A673 (cell line): ENCODE measurements at regions not wholly inside any gene's neighbourhood (a gene's known extent, or its start where the extent isn't known, plus 50 kb on each side); places are given as distances from the start of the nearest gene placed in this dataset.
"Not testable (repeated sequence)": the region's sequence is repeated elsewhere in the genome, so short reads cannot be mapped to it uniquely, and the experiment has no call there.

Source experiments
- BruUV-seq: library from RNA; stranded (reverse); fragments of 400-500 nt; replicated peaks from 2 replicates; lab custom pipeline; 2021; lab: Mats Ljungman, UMichigan
- CTCF ChIA-PET: fragments of 300-600 bp; sonication (Branson Sonifier 250); formaldehyde crosslinking; loops from one replicate; lab custom pipeline; 2022; ENCODE audit warnings: antibody characterized with exemption; lab: Charles Lee
- POLR2A ChIA-PET: fragments of 300-600 bp; sonication (Branson Sonifier 250); formaldehyde crosslinking; loops from one replicate; lab custom pipeline; 2022; ENCODE audit warnings: antibody characterized with exemption; ENCODE audit not compliant: low non-redundant PET; lab: Charles Lee
- DNase-seq: peaks from one replicate; pipeline ENCODE4 v3.0.0-alpha.2; 2015; ENCODE audit warnings: low spot score
- H3K27ac ChIP-seq: fragments of 200-600 bp; sonication (generic); 2 replicates; pipeline ENCODE4 v1.5.1; 2016; ENCODE audit warnings: mixed run types, low read depth, mild to moderate bottlenecking, mixed read lengths, antibody characterized with exemption, low read length; ENCODE audit not compliant: poor library complexity, severe bottlenecking
- H3K27me3 ChIP-seq: fragments of 200-600 bp; sonication (generic); replicated peaks from 2 replicates; pipeline ENCODE4 v1.6.1; 2017; ENCODE audit warnings: mixed run types, low read depth, mild to moderate bottlenecking, mixed read lengths, antibody characterized with exemption, low read length; ENCODE audit not compliant: insufficient read depth, poor library complexity
- H3K36me3 ChIP-seq: fragments of 200-600 bp; sonication (generic); 2 replicates; pipeline ENCODE4 v1.6.1; 2016; ENCODE audit warnings: mixed run types, mild to moderate bottlenecking, mixed read lengths, antibody characterized with exemption, low read length; ENCODE audit not compliant: insufficient read depth, poor library complexity, severe bottlenecking
- H3K4me1 ChIP-seq: fragments of 200-600 bp; sonication (generic); 2 replicates; pipeline ENCODE4 v1.6.1; 2017; ENCODE audit warnings: mixed run types, mild to moderate bottlenecking, mixed read lengths, antibody characterized with exemption, low read length; ENCODE audit not compliant: insufficient read depth, poor library complexity, severe bottlenecking
- H3K4me3 ChIP-seq: fragments of 200-600 bp; sonication (generic); 2 replicates; pipeline ENCODE4 v1.5.1; 2016; ENCODE audit warnings: low read depth, mixed run types, mild to moderate bottlenecking, mixed read lengths, low read length; ENCODE audit not compliant: poor library complexity, severe bottlenecking
- H3K9me3 ChIP-seq: fragments of 200-600 bp; sonication (generic); 2 replicates; pipeline ENCODE4 v1.6.1; 2016; ENCODE audit warnings: mixed run types, low read depth, mild to moderate bottlenecking, mixed read lengths, antibody characterized with exemption, low read length; ENCODE audit not compliant: poor library complexity, severe bottlenecking
- intact Hi-C: fragments of 100-400 bp; cut with micrococcal nuclease; formaldehyde crosslinking; loops from one replicate; pipeline ENCODE4 v1.10.0; 2022; ENCODE audit not compliant: unreplicated experiment

DNA sequence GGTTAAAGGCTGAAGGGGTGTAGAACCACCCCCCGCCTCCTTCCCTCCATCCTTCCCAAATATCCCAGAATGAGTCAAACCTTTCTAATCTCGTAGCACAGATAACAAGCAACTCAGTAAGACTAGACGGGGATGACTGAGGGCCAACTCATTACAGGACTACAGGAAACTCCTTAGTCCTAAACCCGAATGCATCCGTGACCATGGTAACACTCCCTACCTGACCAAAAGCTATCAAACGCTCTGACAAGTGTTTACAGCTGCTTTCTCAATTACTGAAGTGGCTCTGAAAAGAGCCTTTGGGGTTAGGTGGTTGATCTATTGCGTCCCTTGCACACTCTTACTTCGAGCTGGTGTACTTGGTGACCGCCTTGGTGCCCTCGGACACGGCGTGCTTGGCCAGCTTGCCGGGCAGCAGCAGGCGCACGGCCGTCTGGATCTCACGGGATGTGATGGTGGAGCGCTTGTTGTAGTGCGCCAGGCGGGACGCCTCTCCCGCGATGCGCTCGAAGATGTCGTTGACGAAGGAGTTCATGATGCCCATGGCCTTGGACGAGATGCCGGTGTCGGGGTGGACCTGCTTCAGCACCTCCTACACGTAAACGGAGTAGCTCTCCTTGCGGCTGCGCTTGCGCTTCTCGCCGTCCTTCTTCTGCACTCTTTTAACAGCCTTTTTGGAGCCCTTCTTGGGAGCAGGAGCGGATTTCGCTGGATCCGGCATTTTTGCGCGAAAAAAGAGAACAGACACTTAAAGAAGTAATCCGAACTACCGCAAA, 67.4 kb downstream of the FAM72B start:
- intact Hi-C loops, BruUV-seq, H3K4me3 ChIP-seq: not testable (repeated sequence)

DNA sequence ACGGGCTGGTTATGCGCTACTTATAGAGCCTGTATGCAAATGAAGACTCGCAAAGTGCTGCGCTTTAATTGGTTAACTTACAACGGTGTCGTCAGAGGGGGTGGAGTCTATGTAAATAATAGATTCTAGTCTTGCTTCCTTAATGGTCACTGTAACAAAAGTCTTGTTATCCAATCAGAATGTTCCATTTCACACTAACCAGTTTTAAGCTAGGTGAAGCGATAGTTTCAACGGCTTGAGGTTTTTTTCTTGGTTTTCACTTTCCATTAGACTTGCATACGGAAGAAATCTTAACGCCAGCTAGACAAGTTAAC, 66.9 kb downstream of the FAM72B start:
- BruUV-seq, H3K36me3 ChIP-seq, H3K4me3 ChIP-seq, H3K27ac ChIP-seq, intact Hi-C loops, POLR2A ChIA-PET, CTCF ChIA-PET, H3K27me3 ChIP-seq, DNase-seq, H3K4me1 ChIP-seq, H3K9me3 ChIP-seq: not testable (repeated sequence)

More for the DNA sequence above, 67.4 kb downstream of the FAM72B start:
- POLR2A ChIA-PET, DNase-seq, H3K4me1 ChIP-seq, H3K36me3 ChIP-seq, CTCF ChIA-PET, H3K27me3 ChIP-seq, H3K27ac ChIP-seq, H3K9me3 ChIP-seq: not testable (repeated sequence)

DNA sequence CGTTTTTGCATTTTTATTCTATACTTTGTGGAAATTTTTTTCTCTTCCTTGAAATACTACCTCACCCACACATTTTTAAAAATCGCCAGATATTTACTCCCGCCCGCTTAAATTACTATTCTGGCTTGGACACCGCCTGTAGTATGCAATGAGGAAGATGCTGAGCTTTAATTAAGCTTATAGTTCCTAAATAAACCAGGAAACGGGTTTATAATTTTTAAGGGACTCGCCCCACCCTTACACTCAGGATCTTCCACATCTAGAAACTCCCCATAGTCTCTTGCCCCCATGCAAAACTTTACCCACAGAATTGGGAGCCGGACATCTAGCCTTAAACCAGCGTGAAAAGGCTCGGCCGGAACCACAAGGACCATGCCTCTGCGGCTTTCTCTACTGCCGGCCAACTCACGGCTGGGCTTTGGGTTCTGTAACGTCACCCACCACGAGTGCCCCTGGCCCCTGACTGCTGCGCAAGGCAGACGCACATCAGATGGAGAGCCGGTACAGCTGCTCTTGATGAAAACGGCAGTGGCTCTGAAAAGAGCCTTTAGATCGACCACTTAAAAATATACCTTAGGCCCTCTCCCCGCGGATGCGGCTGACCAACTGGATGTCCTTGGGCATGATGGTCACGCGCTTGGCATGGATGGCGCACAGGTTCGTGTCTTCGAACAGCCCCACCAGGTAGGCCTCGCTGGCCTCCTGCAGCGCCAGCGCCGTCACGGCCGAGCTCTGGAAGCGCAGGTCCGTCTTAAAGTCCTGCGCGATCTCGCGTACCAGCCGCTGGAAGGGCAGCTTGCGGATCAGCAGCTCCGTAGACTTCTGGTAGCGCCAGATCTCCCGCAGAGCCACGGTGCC, 66.3 kb downstream of the FAM72B start:
- POLR2A ChIA-PET, CTCF ChIA-PET: not testable (repeated sequence)

More for the DNA sequence above, 66.3 kb downstream of the FAM72B start:
- H3K27me3 ChIP-seq, DNase-seq, BruUV-seq, H3K4me3 ChIP-seq, H3K27ac ChIP-seq, intact Hi-C loops, H3K36me3 ChIP-seq, H3K9me3 ChIP-seq, H3K4me1 ChIP-seq: not testable (repeated sequence)
